HEK293 (cell line): ENCODE measurements at regions not wholly inside any gene's neighbourhood (a gene's known extent, or its start where the extent isn't known, plus 50 kb on each side); places are given as distances from the start of the nearest gene placed in this dataset.

Experiments
- CTCF ChIA-PET: fragments of 350-600 bp; formaldehyde crosslinking; extraction: SDS; loops from one replicate; lab custom pipeline; 2021; ENCODE audit warnings: antibody characterized with exemption; lab: Yijun Ruan, JAX
- POLR2A ChIA-PET: fragments of 300-600 bp; formaldehyde crosslinking; extraction: SDS; loops from one replicate; lab custom pipeline; 2020; ENCODE audit warnings: antibody characterized with exemption, inconsistent platforms; lab: Yijun Ruan, JAX
- H3K27ac ChIP-seq: fragments of 200-500 bp; sonication (Bioruptor generic); 2 replicates; pipeline ENCODE4 v1.5.1; 2014; ENCODE audit warnings: low read depth, low read length, control low read depth, inconsistent platforms; ENCODE audit errors: extremely low read depth
- H3K36me3 ChIP-seq, 2 experiments: fragments of 200-500 bp in 1 of 2; sonication (Bioruptor generic) in 1 of 2; 1 replicate in 1 of 2; 2 replicates in 1 of 2; pipeline ENCODE4 v1.5.1; 2014 to 2017; ENCODE audit warnings: inconsistent platforms in 2 of 2, low read length in 2 of 2; ENCODE audit not compliant: control insufficient read depth in 2 of 2, insufficient read depth in 1 of 2
- H3K4me1 ChIP-seq: fragments of 200-500 bp; sonication (Bioruptor generic); 2 replicates; pipeline ENCODE4 v1.5.1; 2014; ENCODE audit warnings: mild to moderate bottlenecking, low read length, inconsistent platforms; ENCODE audit not compliant: control insufficient read depth, insufficient read depth
- H3K4me3 ChIP-seq: 2 replicates; pipeline ENCODE4 v1.5.1; 2011; ENCODE audit warnings: low read depth, mild to moderate bottlenecking, control low read depth, low read length, moderate library complexity
- H3K9me3 ChIP-seq: fragments of 200-500 bp; sonication (Bioruptor generic); 2 replicates; pipeline ENCODE4 v1.5.1; 2014; ENCODE audit warnings: low read depth, low read length, inconsistent platforms; ENCODE audit not compliant: control insufficient read depth, insufficient read depth
- KLF10 ChIP-seq: fragments of 450-650 bp; IDR thresholded peaks from 2 replicates; pipeline ENCODE4 v1.5.1; 2018; ENCODE audit warnings: missing biosample characterization, mild to moderate bottlenecking, missing genetic modification characterization
- ZBTB8A ChIP-seq: fragments of 450-650 bp; formaldehyde crosslinking; IDR thresholded peaks from 2 replicates; pipeline ENCODE4 v1.5.1; 2016; ENCODE audit warnings: missing biosample characterization, missing genetic modification characterization
- ZFHX2 ChIP-seq: fragments of 450-650 bp; formaldehyde crosslinking; conservative IDR thresholded peaks from 2 replicates; pipeline ENCODE4 v1.5.1; 2016; ENCODE audit warnings: missing biosample characterization, missing genetic modification characterization
- ZNF114 ChIP-seq: fragments of 450-650 bp; formaldehyde crosslinking; IDR thresholded peaks from 2 replicates; pipeline ENCODE4 v1.5.0; 2017; ENCODE audit warnings: missing biosample characterization, missing genetic modification characterization
- ZNF239 ChIP-seq: fragments of 450-650 bp; formaldehyde crosslinking; IDR thresholded peaks from 2 replicates; pipeline ENCODE4 v1.5.1; 2016; ENCODE audit warnings: missing biosample characterization, missing genetic modification characterization
- ZNF354C ChIP-seq: fragments of 450-650 bp; formaldehyde crosslinking; IDR thresholded peaks from 2 replicates; pipeline ENCODE4 v1.5.1; 2016; ENCODE audit warnings: missing biosample characterization, missing genetic modification characterization, low read depth, borderline replicate concordance
- ZNF404 ChIP-seq: fragments of 450-650 bp; formaldehyde crosslinking; IDR thresholded peaks from 2 replicates; pipeline ENCODE4 v1.5.1; 2017; ENCODE audit warnings: missing biosample characterization, missing genetic modification characterization
- ZNF426 ChIP-seq: fragments of 450-650 bp; formaldehyde crosslinking; IDR thresholded peaks from 2 replicates; pipeline ENCODE4 v1.5.1; 2017; ENCODE audit warnings: missing biosample characterization, missing genetic modification characterization, mild to moderate bottlenecking, inconsistent platforms, moderate library complexity
- ZNF48 ChIP-seq: fragments of 450-650 bp; formaldehyde crosslinking; IDR thresholded peaks from 2 replicates; pipeline ENCODE4 v1.5.1; 2016; ENCODE audit warnings: missing biosample characterization, missing genetic modification characterization
- ZNF544 ChIP-seq: fragments of 450-650 bp; formaldehyde crosslinking; IDR thresholded peaks from 2 replicates; pipeline ENCODE4 v1.5.0; 2017; ENCODE audit warnings: missing biosample characterization, missing genetic modification characterization
- ZNF549 ChIP-seq: fragments of 450-650 bp; IDR thresholded peaks from 2 replicates; pipeline ENCODE4 v1.5.1; 2018; ENCODE audit warnings: missing biosample characterization, missing genetic modification characterization, mild to moderate bottlenecking, inconsistent platforms, moderate library complexity
- ZNF561 ChIP-seq: fragments of 450-650 bp; IDR thresholded peaks from 2 replicates; pipeline ENCODE4 v1.5.1; 2018; ENCODE audit warnings: missing biosample characterization, missing genetic modification characterization, borderline replicate concordance
- ZNF623 ChIP-seq: fragments of 450-650 bp; formaldehyde crosslinking; IDR thresholded peaks from 2 replicates; pipeline ENCODE4 v1.5.1; 2016; ENCODE audit warnings: missing biosample characterization, missing genetic modification characterization
- ZNF664 ChIP-seq: fragments of 450-650 bp; formaldehyde crosslinking; IDR thresholded peaks from 2 replicates; pipeline ENCODE4 v1.5.1; 2016; ENCODE audit warnings: missing biosample characterization, missing genetic modification characterization
- ZNF837 ChIP-seq: fragments of 450-650 bp; formaldehyde crosslinking; IDR thresholded peaks from 2 replicates; pipeline ENCODE4 v1.5.1; 2016; ENCODE audit warnings: missing biosample characterization, missing genetic modification characterization
- TF ChIP-seq, protein P1 (sequence below): fragments of 450-650 bp; formaldehyde crosslinking; IDR thresholded peaks from 2 replicates; pipeline ENCODE4; 2016; ENCODE audit warnings: missing biosample characterization, missing genetic modification characterization
- TF ChIP-seq, protein P2 (sequence below): fragments of 450-650 bp; formaldehyde crosslinking; IDR thresholded peaks from 2 replicates; pipeline ENCODE4 v1.5.1; 2016; ENCODE audit warnings: missing biosample characterization, missing genetic modification characterization
- TF ChIP-seq, protein P3 (sequence below): fragments of 450-650 bp; formaldehyde crosslinking; IDR thresholded peaks from 2 replicates; pipeline ENCODE4 v1.5.1; 2016; ENCODE audit warnings: missing biosample characterization, missing genetic modification characterization
- TF ChIP-seq, protein P4 (sequence below): fragments of 450-650 bp; formaldehyde crosslinking; IDR thresholded peaks from 2 replicates; pipeline ENCODE4 v1.5.1; 2016; ENCODE audit warnings: missing biosample characterization, missing genetic modification characterization, borderline replicate concordance

DNA sequence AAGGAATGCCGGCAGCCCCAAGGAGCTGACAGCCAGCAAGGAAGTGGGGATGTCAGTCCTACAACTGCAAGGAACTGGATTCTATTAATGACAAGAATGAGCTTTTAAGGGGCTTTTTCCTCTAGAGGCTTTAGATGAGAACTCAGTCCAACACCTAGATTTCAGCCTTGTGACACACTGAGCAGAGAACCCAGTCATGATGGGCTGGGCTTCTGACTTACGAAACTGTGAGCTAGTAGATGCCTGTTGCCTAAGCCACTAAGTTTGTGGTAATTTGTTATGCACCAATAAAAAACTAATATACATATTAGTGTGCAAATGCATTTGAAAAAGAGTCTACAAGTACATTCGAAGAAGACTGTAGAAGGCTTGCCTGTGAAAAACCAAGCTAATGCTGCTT, 263.3 kb downstream of the SOX4 start:
- ChIA-PET CTCF (interaction anchor here (0.6 kb wide), 2 partner anchors 973 to 1099 kb away, joined by 3 to 5 read pairs; no protein-coding TSS in a partner anchor), POLR2A (interaction anchor here (0.6 to 1.2 kb wide), 3 partner anchors 92 to 263 kb away, joined by 3 to 4 read pairs (median 3); partner anchors contain the start of gene SOX4)
- no peak overlapping the region for H3K27ac ChIP-seq

DNA sequence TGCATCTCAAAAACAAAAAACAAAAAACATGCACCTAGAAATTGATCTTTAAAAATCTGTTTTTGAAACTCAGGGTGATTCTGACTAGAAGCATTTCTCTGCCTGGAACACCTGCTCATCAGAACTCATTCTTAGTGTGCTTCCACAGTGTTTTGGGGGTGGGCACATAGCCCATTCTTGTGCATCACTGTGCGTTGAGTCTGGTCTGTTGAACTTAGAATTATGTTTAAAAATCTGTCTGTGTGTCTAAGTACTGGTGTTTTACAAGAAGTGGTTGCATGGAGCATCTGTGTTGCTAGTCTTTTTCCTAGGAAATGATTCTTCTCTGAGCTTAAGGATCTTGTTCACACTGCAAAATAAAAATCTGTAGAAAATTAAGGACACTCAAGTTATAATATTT, 264.5 kb downstream of the SOX4 start:
- no peak overlapping the region for H3K4me3 ChIP-seq
- H3K4me1 ChIP-seq: 0 out of 2 replicates have a peak, but pooled peaks cover 2% of the 10 kb centered on the region
- no peaks in the 10 kb centered on the region for H3K36me3 ChIP-seq
- TF ChIP-seq ZNF837 (tag by site-specific recombination) (no peak), ZNF561 (tag by site-specific recombination) (no peak), ZNF664 (tag by site-specific recombination) (no peak), ZFHX2 (tag by site-specific recombination) (no peak)
- TF ChIP-seq, protein P1, sequence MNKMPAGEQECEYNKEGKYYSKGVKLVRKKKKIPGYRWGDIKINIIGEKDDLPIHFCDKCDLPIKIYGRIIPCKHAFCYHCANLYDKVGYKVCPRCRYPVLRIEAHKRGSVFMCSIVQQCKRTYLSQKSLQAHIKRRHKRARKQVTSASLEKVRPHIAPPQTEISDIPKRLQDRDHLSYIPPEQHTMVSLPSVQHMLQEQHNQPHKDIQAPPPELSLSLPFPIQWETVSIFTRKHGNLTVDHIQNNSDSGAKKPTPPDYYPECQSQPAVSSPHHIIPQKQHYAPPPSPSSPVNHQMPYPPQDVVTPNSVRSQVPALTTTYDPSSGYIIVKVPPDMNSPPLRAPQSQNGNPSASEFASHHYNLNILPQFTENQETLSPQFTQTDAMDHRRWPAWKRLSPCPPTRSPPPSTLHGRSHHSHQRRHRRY (tag by site-specific recombination): no peak
- CTCF ChIA-PET: no interaction called here
- H3K9me3 ChIP-seq: no peaks in the 10 kb centered on the region
- POLR2A ChIA-PET: interaction anchor here (1.2 kb wide), 1 partner anchor 265 kb away, joined by 9 read pairs; the partner anchor contains the start of gene SOX4
- H3K27ac ChIP-seq: no peak overlapping the region

More for the DNA sequence above, 263.3 kb downstream of the SOX4 start:
- Histone ChIP-seq H3K4me3 (no peak overlapping the region), H3K4me1 (0 out of 2 replicates have a peak, but pooled peaks cover 2% of the 10 kb centered on the region), H3K9me3 (no peaks in the 10 kb centered on the region), H3K36me3 (no peaks in the 10 kb centered on the region)
- TF ChIP-seq ZNF549 (tag by site-specific recombination): no peak
- TF ChIP-seq ZNF48 (tag by site-specific recombination): no peak
- no peak for TF ChIP-seq ZNF404 (tag by site-specific recombination)
- TF ChIP-seq ZNF623: no peak
- TF ChIP-seq ZNF354C: no peak
- no peak for TF ChIP-seq KLF10
- TF ChIP-seq ZNF114: no peak
- TF ChIP-seq ZNF544 (tag by site-specific recombination): no peak
- TF ChIP-seq ZBTB8A (tag by site-specific recombination): no peak
- TF ChIP-seq, protein P2, sequence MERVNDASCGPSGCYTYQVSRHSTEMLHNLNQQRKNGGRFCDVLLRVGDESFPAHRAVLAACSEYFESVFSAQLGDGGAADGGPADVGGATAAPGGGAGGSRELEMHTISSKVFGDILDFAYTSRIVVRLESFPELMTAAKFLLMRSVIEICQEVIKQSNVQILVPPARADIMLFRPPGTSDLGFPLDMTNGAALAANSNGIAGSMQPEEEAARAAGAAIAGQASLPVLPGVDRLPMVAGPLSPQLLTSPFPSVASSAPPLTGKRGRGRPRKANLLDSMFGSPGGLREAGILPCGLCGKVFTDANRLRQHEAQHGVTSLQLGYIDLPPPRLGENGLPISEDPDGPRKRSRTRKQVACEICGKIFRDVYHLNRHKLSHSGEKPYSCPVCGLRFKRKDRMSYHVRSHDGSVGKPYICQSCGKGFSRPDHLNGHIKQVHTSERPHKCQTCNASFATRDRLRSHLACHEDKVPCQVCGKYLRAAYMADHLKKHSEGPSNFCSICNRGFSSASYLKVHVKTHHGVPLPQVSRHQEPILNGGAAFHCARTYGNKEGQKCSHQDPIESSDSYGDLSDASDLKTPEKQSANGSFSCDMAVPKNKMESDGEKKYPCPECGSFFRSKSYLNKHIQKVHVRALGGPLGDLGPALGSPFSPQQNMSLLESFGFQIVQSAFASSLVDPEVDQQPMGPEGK (tag by site-specific recombination): no peak
- no peak for TF ChIP-seq ZNF837 (tag by site-specific recombination)
- TF ChIP-seq, protein P3, sequence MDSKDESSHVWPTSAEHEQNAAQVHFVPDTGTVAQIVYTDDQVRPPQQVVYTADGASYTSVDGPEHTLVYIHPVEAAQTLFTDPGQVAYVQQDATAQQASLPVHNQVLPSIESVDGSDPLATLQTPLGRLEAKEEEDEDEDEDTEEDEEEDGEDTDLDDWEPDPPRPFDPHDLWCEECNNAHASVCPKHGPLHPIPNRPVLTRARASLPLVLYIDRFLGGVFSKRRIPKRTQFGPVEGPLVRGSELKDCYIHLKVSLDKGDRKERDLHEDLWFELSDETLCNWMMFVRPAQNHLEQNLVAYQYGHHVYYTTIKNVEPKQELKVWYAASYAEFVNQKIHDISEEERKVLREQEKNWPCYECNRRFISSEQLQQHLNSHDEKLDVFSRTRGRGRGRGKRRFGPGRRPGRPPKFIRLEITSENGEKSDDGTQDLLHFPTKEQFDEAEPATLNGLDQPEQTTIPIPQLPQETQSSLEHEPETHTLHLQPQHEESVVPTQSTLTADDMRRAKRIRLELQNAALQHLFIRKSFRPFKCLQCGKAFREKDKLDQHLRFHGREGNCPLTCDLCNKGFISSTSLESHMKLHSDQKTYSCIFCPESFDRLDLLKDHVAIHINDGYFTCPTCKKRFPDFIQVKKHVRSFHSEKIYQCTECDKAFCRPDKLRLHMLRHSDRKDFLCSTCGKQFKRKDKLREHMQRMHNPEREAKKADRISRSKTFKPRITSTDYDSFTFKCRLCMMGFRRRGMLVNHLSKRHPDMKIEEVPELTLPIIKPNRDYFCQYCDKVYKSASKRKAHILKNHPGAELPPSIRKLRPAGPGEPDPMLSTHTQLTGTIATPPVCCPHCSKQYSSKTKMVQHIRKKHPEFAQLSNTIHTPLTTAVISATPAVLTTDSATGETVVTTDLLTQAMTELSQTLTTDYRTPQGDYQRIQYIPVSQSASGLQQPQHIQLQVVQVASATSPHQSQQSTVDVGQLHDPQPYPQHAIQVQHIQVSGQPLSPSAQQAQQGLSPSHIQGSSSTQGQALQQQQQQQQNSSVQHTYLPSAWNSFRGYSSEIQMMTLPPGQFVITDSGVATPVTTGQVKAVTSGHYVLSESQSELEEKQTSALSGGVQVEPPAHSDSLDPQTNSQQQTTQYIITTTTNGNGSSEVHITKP (tag by site-specific recombination): no peak
- TF ChIP-seq, protein P4, sequence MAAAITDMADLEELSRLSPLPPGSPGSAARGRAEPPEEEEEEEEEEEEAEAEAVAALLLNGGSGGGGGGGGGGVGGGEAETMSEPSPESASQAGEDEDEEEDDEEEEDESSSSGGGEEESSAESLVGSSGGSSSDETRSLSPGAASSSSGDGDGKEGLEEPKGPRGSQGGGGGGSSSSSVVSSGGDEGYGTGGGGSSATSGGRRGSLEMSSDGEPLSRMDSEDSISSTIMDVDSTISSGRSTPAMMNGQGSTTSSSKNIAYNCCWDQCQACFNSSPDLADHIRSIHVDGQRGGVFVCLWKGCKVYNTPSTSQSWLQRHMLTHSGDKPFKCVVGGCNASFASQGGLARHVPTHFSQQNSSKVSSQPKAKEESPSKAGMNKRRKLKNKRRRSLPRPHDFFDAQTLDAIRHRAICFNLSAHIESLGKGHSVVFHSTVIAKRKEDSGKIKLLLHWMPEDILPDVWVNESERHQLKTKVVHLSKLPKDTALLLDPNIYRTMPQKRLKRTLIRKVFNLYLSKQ: no peak
- TF ChIP-seq ZNF426: no peak
- no peak for TF ChIP-seq ZNF239 (tag by site-specific recombination)
